Glutamatergic neuron (in vitro differentiated cells): ENCODE measurements at regions not wholly inside any gene's neighbourhood (a gene's known extent, or its start where the extent isn't known, plus 50 kb on each side); places are given as distances from the start of the nearest gene placed in this dataset.
A peak's percentile ranks its signal among the peaks of the same experiment; 100 is the strongest.

ENCODE experiments used
- DNase-seq: peaks from one replicate; pipeline ENCODE4 v3.0.0; 2022
- H3K27ac Mint-ChIP-seq: one replicate; pipeline ENCODE4 v1.8.0; 2020; ENCODE audit warnings: mild to moderate bottlenecking, mixed read lengths, inconsistent platforms; ENCODE audit not compliant: unreplicated experiment
- H3K27me3 Mint-ChIP-seq: one replicate; pipeline ENCODE4 v1.8.0; 2020; ENCODE audit warnings: mild to moderate bottlenecking, moderate library complexity, mixed read lengths, inconsistent platforms; ENCODE audit not compliant: unreplicated experiment
- H3K36me3 Mint-ChIP-seq: one replicate; pipeline ENCODE4 v1.8.0; 2020; ENCODE audit warnings: mild to moderate bottlenecking, mixed read lengths, inconsistent platforms; ENCODE audit not compliant: unreplicated experiment
- H3K4me1 Mint-ChIP-seq: one replicate; pipeline ENCODE4 v1.8.0; 2020; ENCODE audit warnings: mild to moderate bottlenecking, low read depth, mixed read lengths, inconsistent platforms; ENCODE audit not compliant: unreplicated experiment
- H3K4me3 Mint-ChIP-seq: one replicate; pipeline ENCODE4 v1.8.0; 2020; ENCODE audit warnings: mild to moderate bottlenecking, mixed read lengths, inconsistent platforms; ENCODE audit not compliant: unreplicated experiment
- H3K9me3 Mint-ChIP-seq: one replicate; pipeline ENCODE4 v1.8.0; 2020; ENCODE audit warnings: mild to moderate bottlenecking, moderate library complexity, mixed read lengths, inconsistent platforms; ENCODE audit not compliant: unreplicated experiment
- TF ChIP-seq, protein P1 (sequence below): fragments of 200-600 bp; sonication (generic); IDR thresholded peaks from one replicate; pipeline ENCODE4 v1.5.0; 2021; ENCODE audit not compliant: partially characterized antibody, unreplicated experiment

DNA sequence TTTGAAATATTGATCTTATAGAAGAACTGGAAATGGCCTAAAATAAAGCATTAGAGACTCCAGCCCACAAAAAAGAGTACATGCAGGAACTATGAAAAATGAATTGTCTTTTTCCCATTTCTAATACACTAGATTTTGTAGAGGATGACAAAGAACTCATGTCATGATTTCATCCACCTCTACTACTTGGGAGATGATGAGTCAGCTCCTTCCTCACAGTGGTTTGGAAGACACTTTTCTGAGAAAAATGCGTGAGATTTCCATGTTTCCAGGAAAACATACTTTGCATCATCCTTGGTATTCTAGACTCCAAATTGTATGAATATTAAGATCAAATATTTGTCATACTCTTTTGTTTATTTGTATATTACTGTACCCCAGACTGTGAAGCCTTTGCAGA is 500.5 kb downstream of the FAM181B start:
- peaks cover 1% of the 10 kb centered on the region for H3K27me3 Mint-ChIP-seq
- no peaks in the 10 kb centered on the region for H3K9me3 Mint-ChIP-seq

DNA sequence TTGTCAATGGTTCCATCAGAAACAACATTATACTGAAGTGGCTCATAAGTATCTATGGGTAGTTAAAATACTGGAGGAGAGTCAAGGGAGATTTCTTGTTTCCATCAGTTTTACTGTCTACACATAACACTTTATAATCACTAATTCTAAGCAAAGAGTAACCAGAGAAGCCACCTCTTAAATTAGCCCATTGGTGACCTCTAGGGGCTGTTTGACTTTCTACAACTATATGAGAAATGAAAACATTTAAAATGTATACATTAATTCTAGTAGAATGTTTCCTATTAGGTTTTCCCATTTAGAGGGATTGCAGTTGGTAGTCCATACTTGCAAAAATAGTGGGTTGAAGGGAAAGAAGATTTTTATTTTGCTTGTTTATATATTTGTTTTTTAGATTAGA is 504.3 kb downstream of the FAM181B start:
- peaks cover 10% of the 10 kb centered on the region for H3K4me1 Mint-ChIP-seq
- H3K36me3 Mint-ChIP-seq = peaks cover 10% of the 10 kb centered on the region
- H3K27ac Mint-ChIP-seq = no peak overlapping the region
- peaks cover 1% of the 10 kb centered on the region for H3K9me3 Mint-ChIP-seq
- DNase-seq = no peak
- H3K27me3 Mint-ChIP-seq = peaks cover 1% of the 10 kb centered on the region
- H3K4me3 Mint-ChIP-seq = no peak overlapping the region
- TF ChIP-seq, protein P1, sequence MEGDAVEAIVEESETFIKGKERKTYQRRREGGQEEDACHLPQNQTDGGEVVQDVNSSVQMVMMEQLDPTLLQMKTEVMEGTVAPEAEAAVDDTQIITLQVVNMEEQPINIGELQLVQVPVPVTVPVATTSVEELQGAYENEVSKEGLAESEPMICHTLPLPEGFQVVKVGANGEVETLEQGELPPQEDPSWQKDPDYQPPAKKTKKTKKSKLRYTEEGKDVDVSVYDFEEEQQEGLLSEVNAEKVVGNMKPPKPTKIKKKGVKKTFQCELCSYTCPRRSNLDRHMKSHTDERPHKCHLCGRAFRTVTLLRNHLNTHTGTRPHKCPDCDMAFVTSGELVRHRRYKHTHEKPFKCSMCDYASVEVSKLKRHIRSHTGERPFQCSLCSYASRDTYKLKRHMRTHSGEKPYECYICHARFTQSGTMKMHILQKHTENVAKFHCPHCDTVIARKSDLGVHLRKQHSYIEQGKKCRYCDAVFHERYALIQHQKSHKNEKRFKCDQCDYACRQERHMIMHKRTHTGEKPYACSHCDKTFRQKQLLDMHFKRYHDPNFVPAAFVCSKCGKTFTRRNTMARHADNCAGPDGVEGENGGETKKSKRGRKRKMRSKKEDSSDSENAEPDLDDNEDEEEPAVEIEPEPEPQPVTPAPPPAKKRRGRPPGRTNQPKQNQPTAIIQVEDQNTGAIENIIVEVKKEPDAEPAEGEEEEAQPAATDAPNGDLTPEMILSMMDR = peak; percentile 48

More for the DNA sequence above, 500.5 kb downstream of the FAM181B start:
- Mint-ChIP-seq H3K4me3 (no peak overlapping the region), H3K27ac (no peak overlapping the region), H3K36me3 (peaks cover 2% of the 10 kb centered on the region), H3K4me1 (peaks cover 10% of the 10 kb centered on the region)
- no peak for DNase-seq
- TF ChIP-seq, protein P1 = no peak

DNA sequence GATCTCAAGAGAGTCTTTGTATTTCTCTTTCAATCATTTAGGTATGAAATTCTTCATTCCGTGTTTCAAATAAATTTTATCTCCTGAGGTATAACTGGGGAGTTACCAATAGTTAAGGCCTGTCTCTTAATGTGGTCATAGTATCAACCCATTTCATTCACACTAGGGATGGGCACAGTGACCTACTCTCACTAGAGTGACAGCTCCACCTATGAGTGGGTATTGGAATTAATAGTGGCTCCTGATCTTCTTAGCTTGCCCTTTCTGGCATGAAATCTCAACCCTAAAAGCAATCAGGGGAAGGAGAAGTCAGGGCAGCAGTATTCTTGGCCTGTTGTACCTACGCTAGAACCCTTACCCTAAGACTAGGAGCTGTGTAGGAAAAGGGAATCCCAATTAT is 507.7 kb downstream of the FAM181B start:
- peaks cover 10% of the 10 kb centered on the region for H3K4me1 Mint-ChIP-seq
- peaks cover 1% of the 10 kb centered on the region for H3K9me3 Mint-ChIP-seq
- H3K27ac Mint-ChIP-seq = no peak overlapping the region
- peaks cover 20% of the 10 kb centered on the region for H3K36me3 Mint-ChIP-seq
- H3K27me3 Mint-ChIP-seq = peaks cover 1% of the 10 kb centered on the region
- no peak overlapping the region for H3K4me3 Mint-ChIP-seq
- TF ChIP-seq, protein P1 = no peak
- DNase-seq = no peak

DNA sequence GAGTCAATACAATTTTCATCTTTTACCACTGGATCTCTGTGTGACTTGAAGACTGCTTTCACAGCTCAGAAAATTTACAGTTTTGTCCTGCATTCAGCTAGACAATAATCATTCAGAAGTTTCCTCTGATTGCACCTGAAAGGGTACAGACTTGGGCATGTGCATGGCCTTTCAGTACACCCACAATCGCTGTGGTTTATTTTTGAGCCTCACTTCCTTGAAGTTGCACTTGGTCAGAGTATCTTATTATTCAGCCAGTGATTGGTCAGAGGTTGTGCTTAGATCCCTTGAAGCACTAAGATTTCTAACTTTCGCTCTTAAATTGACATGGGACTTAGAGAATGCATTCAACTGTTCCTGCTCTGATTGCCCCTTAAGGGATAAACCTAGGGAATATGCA is 508.2 kb downstream of the FAM181B start:
- DNase-seq = no peak
- Mint-ChIP-seq H3K9me3 (peaks cover 1% of the 10 kb centered on the region), H3K36me3 (peaks cover 20% of the 10 kb centered on the region), H3K4me3 (no peak overlapping the region), H3K27me3 (peaks cover 1% of the 10 kb centered on the region), H3K4me1 (peaks cover 10% of the 10 kb centered on the region), H3K27ac (no peak overlapping the region)
- TF ChIP-seq, protein P1 = no peak

DNA sequence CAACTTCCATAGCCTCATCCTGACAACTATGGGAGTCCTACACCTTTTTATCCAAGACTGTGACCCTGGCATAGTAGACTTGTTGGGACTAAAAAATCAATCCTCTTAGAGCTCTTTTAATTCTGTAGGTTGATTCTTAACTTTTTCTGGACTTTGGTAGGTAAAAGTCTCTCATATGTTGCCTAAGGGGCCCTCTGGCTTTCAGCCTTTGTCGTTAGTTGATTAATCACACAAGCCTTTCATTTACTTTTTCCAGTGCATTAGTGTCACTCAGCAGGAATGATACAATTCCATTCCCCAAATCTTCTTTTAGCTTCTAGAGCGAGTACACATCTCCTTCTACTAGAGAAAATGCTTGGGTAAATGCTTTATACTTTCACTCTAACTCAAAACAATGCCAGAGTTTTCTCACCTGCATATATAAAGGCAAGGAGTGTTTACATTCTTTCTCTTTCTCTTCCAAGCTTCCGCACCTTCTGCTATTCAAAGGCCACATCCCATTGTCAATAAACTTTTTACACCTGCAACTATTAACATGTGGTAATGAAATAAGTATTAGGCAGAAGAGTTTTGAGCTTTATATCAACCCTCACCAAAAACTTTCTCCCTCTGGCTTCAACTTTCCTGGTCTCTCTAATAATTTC is 516.6 kb downstream of the FAM181B start:
- no peak for DNase-seq
- TF ChIP-seq, protein P1 = no peak
- Mint-ChIP-seq H3K4me1 (no peaks in the 10 kb centered on the region), H3K36me3 (no peaks in the 10 kb centered on the region), H3K27ac (no peak overlapping the region), H3K27me3 (no peaks in the 10 kb centered on the region), H3K4me3 (no peak overlapping the region), H3K9me3 (no peaks in the 10 kb centered on the region)
